BLaER1 treated with 17β-estradiol and CSF1 and Interleukin-3, amounts not matched to agents 10 nM and 100 nM (cell line): ENCODE measurements at regions not wholly inside any gene's neighbourhood (a gene's known extent, or its start where the extent isn't known, plus 50 kb on each side); places are given as distances from the start of the nearest gene placed in this dataset.

ENCODE experiments used
- H3K27ac ChIP-seq, 11 experiments: shearing (Covaris generic); formaldehyde crosslinking; 2 replicates each; pipeline ENCODE4 v1.8.1; 2022
- H3K27me3 ChIP-seq, 11 experiments: shearing (Covaris generic); formaldehyde crosslinking; 2 replicates each; pipeline ENCODE4 v1.8.1; 2022
- H3K36me3 ChIP-seq, 11 experiments: shearing (Covaris generic); formaldehyde crosslinking; 2 replicates each; pipeline ENCODE4 v1.8.1; 2022
- H3K4me1 ChIP-seq, 10 experiments: shearing (Covaris generic); formaldehyde crosslinking; 2 replicates each; pipeline ENCODE4 v1.8.1; 2022
- H3K4me2 ChIP-seq, 11 experiments: shearing (Covaris generic); formaldehyde crosslinking; 2 replicates each; pipeline ENCODE4 v1.8.1; 2022
- H3K4me3 ChIP-seq, 10 experiments: shearing (Covaris generic); formaldehyde crosslinking; 2 replicates each; pipeline ENCODE4 v1.8.1; 2022
- H3K9ac ChIP-seq, 11 experiments: shearing (Covaris generic); formaldehyde crosslinking; 2 replicates each; pipeline ENCODE4 v1.8.1; 2022
- H3K9me3 ChIP-seq, 11 experiments: shearing (Covaris generic); formaldehyde crosslinking; replicated peaks in 1 of 11; 2 replicates each; pipeline ENCODE4 v1.8.1; 2022
- H4K20me1 ChIP-seq, 11 experiments: shearing (Covaris generic); formaldehyde crosslinking; 2 replicates each; pipeline ENCODE4 v1.8.1; 2022
- Cebpa-rat ChIP-seq, 11 experiments: shearing (Covaris generic); IDR thresholded peaks; 2 replicates each; pipeline ENCODE4 v1.8.1; 2022

DNA sequence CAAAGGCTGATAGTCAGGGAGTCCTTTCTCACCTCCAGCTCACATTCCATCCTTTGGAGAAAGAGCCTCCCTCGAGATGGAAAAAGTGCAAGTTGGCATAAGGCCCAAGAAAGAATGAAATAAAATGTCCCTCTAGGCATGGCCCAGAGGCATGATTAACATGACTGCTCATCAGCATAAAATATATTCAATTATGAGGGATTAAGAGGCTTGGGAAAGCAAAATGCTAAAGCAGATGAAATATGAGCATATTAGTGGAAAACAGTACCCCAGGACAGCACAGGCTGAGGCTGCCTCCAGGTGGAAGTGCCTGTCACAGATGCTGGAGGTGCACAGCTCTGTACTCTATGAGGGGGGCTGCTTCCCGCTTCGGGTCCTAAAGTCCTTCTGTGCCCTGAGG is 347.8 kb upstream of the PLET1 start:
- Histone ChIP-seq H3K9me3 (no peaks in the 10 kb centered on the region), H4K20me1 (no peaks in the 10 kb centered on the region), H3K4me1 (peaks cover 0 to 35% (median 4%) of the 10 kb centered on the region in 10 experiments; a peak in 9 of 20 replicates), H3K27ac (no peak overlapping the region), H3K4me3 (no peak overlapping the region), H3K27me3 (no peaks in the 10 kb centered on the region), H3K4me2 (no peak overlapping the region), H3K9ac (no peak overlapping the region), H3K36me3 (no peaks in the 10 kb centered on the region)
- TF ChIP-seq Cebpa-rat (IDR thresholded peaks at IDR 0.05): no peak

DNA sequence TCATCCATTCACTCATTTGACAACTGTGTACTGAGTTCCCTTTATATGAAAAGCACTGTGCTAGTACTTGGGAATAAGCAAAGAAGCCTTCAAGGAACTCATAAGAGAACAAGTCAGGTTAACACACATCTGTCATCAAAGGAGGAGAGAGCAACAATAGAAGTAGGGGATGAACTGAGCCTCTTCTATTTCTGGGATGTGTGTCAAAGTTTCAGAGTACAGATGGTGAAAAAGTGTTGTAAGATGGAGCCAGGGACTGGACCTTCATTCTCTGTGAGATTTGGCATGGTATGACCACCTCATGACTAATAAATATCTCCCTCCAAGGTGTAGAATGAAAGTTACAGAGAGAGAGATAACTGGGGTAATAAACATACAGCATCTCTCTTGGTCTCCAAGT is 349.8 kb upstream of the PLET1 start:
- Histone ChIP-seq H3K4me1 (peaks cover 0 to 55% (median 4%) of the 10 kb centered on the region in 10 experiments; a peak in 9 of 20 replicates), H3K36me3 (no peaks in the 10 kb centered on the region), H3K27me3 (no peaks in the 10 kb centered on the region), H3K9me3 (no peaks in the 10 kb centered on the region), H3K4me3 (no peak overlapping the region), H3K9ac (no peak overlapping the region), H3K27ac (no peak overlapping the region), H4K20me1 (no peaks in the 10 kb centered on the region), H3K4me2 (peak overlapping the region in 4 of 11 experiments; percentile 65 to 86 (median 78); a peak in 8 of 22 replicates)
- TF ChIP-seq Cebpa-rat (IDR thresholded peaks at IDR 0.05): no peak

DNA sequence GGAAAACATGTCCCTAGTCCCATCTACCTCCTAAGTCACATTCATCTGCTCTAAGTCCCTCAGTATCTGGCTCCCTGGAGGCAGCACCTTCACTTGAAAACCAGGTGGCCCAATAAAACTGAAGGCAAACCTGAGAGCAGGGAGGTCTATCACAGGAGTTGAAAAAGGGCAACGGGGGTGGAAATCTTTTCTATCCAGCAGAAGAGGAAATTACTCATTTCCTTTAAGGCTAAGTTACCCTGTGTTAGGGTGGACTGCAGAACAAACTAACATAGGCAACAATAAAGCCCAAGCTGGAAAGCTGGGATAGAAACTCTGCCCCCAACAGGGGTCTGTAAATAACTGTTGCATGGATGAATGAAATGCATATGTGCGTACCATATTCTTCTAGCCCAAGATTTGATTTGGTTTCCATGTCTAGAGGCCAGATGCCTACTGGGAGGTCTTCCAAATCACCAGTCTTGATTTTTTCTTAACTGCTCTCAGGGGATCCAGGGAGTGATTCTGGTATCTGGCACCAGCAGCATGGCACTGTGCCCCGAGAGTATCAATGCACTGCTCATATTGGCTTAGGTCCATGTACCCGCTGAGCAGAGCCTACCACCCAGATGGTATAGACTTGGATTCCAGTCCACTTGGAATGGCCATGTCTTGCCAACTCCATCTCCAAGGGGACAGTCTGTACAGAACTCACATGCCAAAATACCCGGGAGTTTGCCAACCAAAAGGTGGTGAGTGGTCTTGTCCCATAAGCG is 350.0 kb upstream of the NCAM1 start:
- peak overlapping the region in 5 of 11 experiments; percentile 21 to 86 (median 77); a peak in 10 of 22 replicates for H3K4me2 ChIP-seq
- no peak for TF ChIP-seq Cebpa-rat (IDR thresholded peaks at IDR 0.05)
- H4K20me1 ChIP-seq: no peaks in the 10 kb centered on the region
- H3K27me3 ChIP-seq: no peaks in the 10 kb centered on the region
- H3K4me3 ChIP-seq: no peak overlapping the region
- no peak overlapping the region for H3K9ac ChIP-seq
- H3K36me3 ChIP-seq: no peaks in the 10 kb centered on the region
- no peaks in the 10 kb centered on the region for H3K9me3 ChIP-seq
- no peak overlapping the region for H3K27ac ChIP-seq
- peaks cover 0 to 61% (median 7%) of the 10 kb centered on the region in 10 experiments; a peak in 11 of 20 replicates for H3K4me1 ChIP-seq

DNA sequence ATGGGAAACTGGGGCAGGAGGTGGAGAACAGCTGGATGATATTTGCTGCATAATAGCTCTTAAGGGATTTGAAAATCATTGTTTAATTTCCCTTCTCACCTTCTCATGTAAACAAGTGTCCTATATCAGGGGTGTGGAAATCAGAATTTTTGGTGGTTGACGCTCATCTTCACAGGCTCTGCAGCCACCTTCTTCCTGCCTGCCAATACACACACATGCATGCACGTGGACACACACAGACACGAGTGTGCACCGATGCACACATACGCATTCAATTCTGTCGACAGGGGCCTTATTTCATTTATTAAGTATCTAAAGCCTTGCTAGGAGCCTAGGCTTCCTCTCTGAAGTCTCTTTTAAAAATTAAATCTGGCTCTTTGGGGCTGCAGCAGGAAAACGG is 349.4 kb upstream of the NCAM1 start:
- no peak for TF ChIP-seq Cebpa-rat (IDR thresholded peaks at IDR 0.05)
- Histone ChIP-seq H3K9me3 (no peaks in the 10 kb centered on the region), H3K27ac (no peak overlapping the region), H3K36me3 (no peaks in the 10 kb centered on the region), H3K9ac (no peak overlapping the region), H3K4me2 (peak overlapping the region in 5 of 11 experiments; percentile 21 to 86 (median 77); a peak in 7 of 22 replicates), H3K4me1 (peaks cover 0 to 67% (median 13%) of the 10 kb centered on the region in 10 experiments; a peak in 11 of 20 replicates), H3K27me3 (no peaks in the 10 kb centered on the region), H3K4me3 (no peak overlapping the region), H4K20me1 (no peaks in the 10 kb centered on the region)

DNA sequence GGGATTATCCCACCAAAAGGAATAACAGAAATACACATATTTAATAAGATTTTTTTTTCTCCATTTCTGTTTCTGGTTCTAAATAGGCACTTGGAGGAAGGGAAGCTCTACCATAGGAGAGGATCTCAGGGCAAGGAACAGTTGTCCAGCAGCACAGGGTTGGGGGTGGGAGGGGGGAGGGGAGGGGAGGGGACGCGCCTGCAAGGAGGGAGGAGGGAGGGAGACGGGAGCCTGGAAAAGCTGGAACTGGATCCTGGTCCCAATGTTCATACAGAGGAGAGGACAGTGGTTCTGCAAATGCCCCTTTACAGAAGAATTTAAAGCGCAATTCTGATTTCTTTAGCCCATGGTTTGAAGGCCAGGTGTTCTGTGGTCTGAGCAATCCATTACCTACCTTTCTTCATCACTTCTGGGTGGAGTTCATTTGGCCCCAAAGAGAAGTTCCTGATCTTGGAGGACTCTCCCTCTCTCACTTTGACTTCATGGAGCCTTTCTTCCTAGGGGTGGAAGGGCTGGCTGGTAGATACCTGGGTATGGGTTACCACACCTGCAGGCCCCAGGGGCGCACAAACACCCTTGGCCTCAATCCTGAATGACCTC is 348.9 kb upstream of the NCAM1 start:
- Histone ChIP-seq H3K4me1 (peaks cover 0 to 71% (median 14%) of the 10 kb centered on the region in 10 experiments; a peak in 11 of 20 replicates), H3K27me3 (no peaks in the 10 kb centered on the region), H3K27ac (no peak overlapping the region; a peak in 1 of 22 replicates), H3K9ac (no peak overlapping the region), H3K36me3 (no peaks in the 10 kb centered on the region), H3K9me3 (no peaks in the 10 kb centered on the region), H3K4me2 (peak overlapping the region in 3 of 11 experiments; percentile 37 to 86 (median 53); a peak in 6 of 22 replicates), H3K4me3 (no peak overlapping the region), H4K20me1 (no peaks in the 10 kb centered on the region)
- no peak for TF ChIP-seq Cebpa-rat (IDR thresholded peaks at IDR 0.05)

DNA sequence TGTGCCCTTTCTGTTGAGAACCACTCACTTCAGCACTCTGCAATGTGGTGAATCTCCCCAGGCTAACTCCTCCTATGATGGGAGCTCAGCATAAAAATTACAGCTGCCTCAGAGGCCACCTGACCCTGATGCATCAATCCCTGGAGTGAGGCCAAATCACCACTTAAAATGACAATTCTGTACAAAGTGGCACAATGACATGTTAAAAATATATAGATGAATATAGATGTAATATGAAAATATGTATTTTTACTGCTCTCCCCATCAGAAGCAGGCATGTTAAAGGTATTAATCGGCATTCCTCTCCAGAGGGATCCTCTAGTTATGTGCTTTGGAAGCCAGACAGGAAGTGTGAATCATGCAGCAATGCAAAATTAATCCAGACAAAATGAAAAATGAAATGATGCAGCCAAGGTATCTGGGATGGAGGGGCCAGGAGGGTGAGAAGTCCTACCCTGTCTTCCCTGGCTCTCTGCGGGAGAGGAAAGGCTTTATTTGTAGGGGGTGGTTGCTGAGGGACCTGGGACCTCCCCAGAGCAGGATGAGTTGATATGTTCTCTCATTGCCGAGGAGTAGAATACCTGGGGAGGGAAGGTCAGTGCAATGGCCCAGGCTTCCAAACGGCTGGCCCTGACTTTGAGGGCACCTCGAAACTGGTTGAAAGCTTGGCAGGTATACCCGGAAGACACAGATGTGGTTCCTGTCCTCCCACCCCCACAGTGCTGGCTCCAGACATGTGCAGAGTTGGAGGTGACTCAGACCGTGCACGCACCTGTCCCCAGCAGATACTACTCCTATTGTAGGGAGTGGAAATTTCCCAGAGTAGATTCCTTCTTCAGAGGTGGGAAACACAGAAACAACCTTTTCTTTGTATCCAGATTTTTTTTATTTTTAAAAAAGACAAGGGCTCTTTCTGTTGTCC is 347.9 kb upstream of the NCAM1 start:
- H3K27ac ChIP-seq: no peak overlapping the region; a peak in 1 of 22 replicates
- TF ChIP-seq Cebpa-rat (IDR thresholded peaks at IDR 0.05): no peak
- H3K4me2 ChIP-seq: peak overlapping the region in 3 of 11 experiments; percentile 37 to 53 (median 44); a peak in 6 of 22 replicates
- H3K27me3 ChIP-seq: no peaks in the 10 kb centered on the region
- H3K4me1 ChIP-seq: peaks cover 0 to 71% (median 14%) of the 10 kb centered on the region in 10 experiments; a peak in 11 of 20 replicates
- H3K4me3 ChIP-seq: no peak overlapping the region
- no peaks in the 10 kb centered on the region for H3K36me3 ChIP-seq
- no peaks in the 10 kb centered on the region for H3K9me3 ChIP-seq
- H4K20me1 ChIP-seq: no peaks in the 10 kb centered on the region
- H3K9ac ChIP-seq: no peak overlapping the region

DNA sequence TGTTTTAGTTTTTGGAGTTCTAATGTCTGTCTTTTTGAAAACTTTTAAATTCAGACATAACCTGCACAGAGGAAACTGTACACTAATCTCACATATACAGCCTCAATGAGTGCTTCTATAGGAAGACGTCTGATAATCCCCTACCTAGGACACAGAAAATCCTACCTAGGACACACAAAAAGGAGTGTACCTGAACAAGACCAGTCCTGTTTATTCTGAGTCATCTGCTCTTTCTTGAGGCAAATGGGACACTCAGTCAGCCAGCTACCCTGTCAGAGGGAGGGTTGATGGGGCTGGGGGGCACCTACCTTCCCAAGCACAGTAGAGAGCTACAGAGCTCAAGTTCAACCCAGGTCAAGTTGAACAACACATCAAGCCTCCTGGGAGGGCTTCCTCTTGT is 346.6 kb upstream of the NCAM1 start:
- no peak for TF ChIP-seq Cebpa-rat (IDR thresholded peaks at IDR 0.05)
- Histone ChIP-seq H3K27ac (peak overlapping the region in 2 of 11 experiments; percentile 85 to 88; a peak in 3 of 22 replicates), H3K9me3 (no peaks in the 10 kb centered on the region), H4K20me1 (no peaks in the 10 kb centered on the region), H3K9ac (no peak overlapping the region), H3K4me2 (peak overlapping the region in 2 of 11 experiments; percentile 69 to 78; a peak in 1 of 22 replicates), H3K4me3 (no peak overlapping the region), H3K36me3 (no peaks in the 10 kb centered on the region), H3K4me1 (peaks cover 0 to 71% (median 14%) of the 10 kb centered on the region in 10 experiments; a peak in 11 of 20 replicates), H3K27me3 (no peaks in the 10 kb centered on the region)

DNA sequence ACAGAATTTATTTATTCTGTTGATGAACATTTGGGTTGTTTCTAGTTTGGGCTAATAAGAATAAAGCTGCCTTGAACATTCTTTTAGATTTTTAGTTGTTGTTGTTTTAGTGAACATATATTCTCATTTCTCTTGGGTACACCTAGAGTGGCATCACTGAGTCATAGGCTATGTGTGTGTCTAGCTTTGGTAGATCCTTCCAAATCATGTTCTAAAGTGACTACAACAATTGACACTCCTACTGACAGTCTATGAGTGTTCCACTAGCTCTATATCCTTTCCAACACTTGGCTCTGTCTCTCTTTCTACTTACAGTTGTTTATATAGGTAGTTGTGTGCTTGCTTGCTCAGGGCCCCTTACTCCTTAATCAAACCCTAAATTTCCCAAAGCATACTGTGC is 346.0 kb upstream of the NCAM1 start:
- Histone ChIP-seq H3K4me1 (peaks cover 0 to 69% (median 14%) of the 10 kb centered on the region in 10 experiments; a peak in 11 of 20 replicates), H3K4me2 (peak overlapping the region in 4 of 11 experiments; percentile 62 to 78 (median 70); a peak in 8 of 22 replicates), H3K9ac (peak overlapping the region in 2 of 11 experiments; percentile 65 to 73; a peak in 3 of 22 replicates), H3K4me3 (no peak overlapping the region), H3K27ac (peak overlapping the region in 4 of 11 experiments; percentile 58 to 88 (median 73); a peak in 9 of 22 replicates), H3K36me3 (no peaks in the 10 kb centered on the region), H4K20me1 (no peaks in the 10 kb centered on the region), H3K27me3 (no peaks in the 10 kb centered on the region), H3K9me3 (no peaks in the 10 kb centered on the region)
- no peak for TF ChIP-seq Cebpa-rat (IDR thresholded peaks at IDR 0.05)
